Body of pancreas (tissue), 4 donors: ENCODE measurements at regions not wholly inside any gene's neighbourhood (a gene's known extent, or its start where the extent isn't known, plus 50 kb on each side); places are given as distances from the start of the nearest gene placed in this dataset.
"Not testable (repeated sequence)": the region's sequence is repeated elsewhere in the genome, so short reads cannot be mapped to it uniquely, and the experiment has no call there.

Source experiments
- ATAC-seq: fragments of 150-250 bp; one replicate; pipeline ENCODE4 v1.9.1; 2016
- DNase-seq, 4 donors: peaks; one replicate each; pipeline ENCODE4 v3.0.0-alpha.2; 2019
- H3K27ac ChIP-seq, 4 donors: fragments of 200-600 bp; sonication (generic); 1 replicate in 3 of 4; 2 replicates in 1 of 4; pipeline versions ENCODE4 v1.5.1 to v1.6.1; 2016 to 2019; ENCODE audit warnings: mild to moderate bottlenecking in 1 of 4, mixed read lengths in 1 of 4, moderate library complexity in 1 of 4
- H3K27me3 ChIP-seq, 2 donors: fragments of 200-600 bp; sonication (generic); one replicate each; pipeline ENCODE4 v1.6.0; 2016; ENCODE audit warnings: mild to moderate bottlenecking in 1 of 2
- H3K36me3 ChIP-seq, 2 donors: fragments of 200-600 bp; sonication (generic); replicated peaks in 1 of 2; 2 replicates each; pipeline ENCODE4 v1.5.1; 2016; ENCODE audit warnings: low read depth in 2 of 2; ENCODE audit not compliant: insufficient read depth in 1 of 2
- H3K4me1 ChIP-seq: fragments of 200-600 bp; sonication (generic); one replicate; pipeline ENCODE4 v1.6.0; 2016
- H3K4me3 ChIP-seq, 2 donors: fragments of 200-600 bp; sonication (generic); 1 replicate in 1 of 2; 2 replicates in 1 of 2; pipeline ENCODE4 v1.5.1; 2016 to 2019
- H3K9me3 ChIP-seq, 3 donors: fragments of 200-600 bp; sonication (generic); 1 replicate in 2 of 3; 2 replicates in 1 of 3; pipeline ENCODE4 v1.5.1; 2016
- POLR2A ChIP-seq, 3 donors: fragments of 450-650 bp; IDR thresholded peaks; one replicate each; pipeline ENCODE4 v1.6.1; 2016; ENCODE audit warnings: antibody characterized with exemption in 3 of 3, mild to moderate bottlenecking in 2 of 3
- WGBS, 2 donors: methylation state at CpG; one replicate each; pipeline ENCODE4 v1.1.5; 2017; 5-methylcytosine and 5-hydroxymethylcytosine counted together
- intact Hi-C: fragments of 100-400 bp; cut with DNase I; formaldehyde crosslinking; loops from one replicate; pipeline ENCODE4 v1.15.1; 2023
- TF ChIP-seq, protein P1 (sequence below), 7 experiments: fragments of 450-650 bp in 4 of 7; fragments of 200-600 bp in 3 of 7; sonication (generic) in 3 of 7; IDR thresholded peaks; one replicate each; pipeline ENCODE4 v1.5.1; 2016 to 2019; ENCODE audit warnings: antibody characterized with exemption in 7 of 7

DNA sequence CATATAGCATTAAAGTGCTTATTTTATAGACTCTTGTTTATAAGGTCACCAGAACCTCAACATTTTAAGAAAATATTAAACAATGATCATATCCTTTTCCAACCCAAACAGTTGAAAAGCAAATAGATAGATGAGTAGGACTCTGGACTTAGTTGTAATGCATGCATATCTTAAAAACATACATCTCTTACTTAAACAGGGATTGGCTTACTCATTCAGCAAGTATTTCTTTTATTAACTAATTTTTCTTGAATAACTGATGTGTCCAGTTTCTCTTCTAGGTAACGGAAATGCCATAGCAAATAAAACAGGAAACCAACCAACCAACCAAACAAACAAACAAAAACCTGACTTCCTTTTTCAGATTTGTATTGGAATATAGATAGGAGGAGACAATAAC lies 70.9 kb upstream of the NBPF4 start:
- Histone ChIP-seq H3K27me3 (no peaks in the 10 kb centered on the region), H3K4me1 (no peaks in the 10 kb centered on the region), H3K9me3 (no peaks in the 10 kb centered on the region), H3K36me3 (no peaks in the 10 kb centered on the region), H3K4me3 (no peak overlapping the region), H3K27ac (no peak overlapping the region)
- ATAC-seq = no peak
- intact Hi-C loops = no loop called here
- 57 to 61% methylated on average over 1 of the region's 1 CpG for WGBS, 2 donors
- TF ChIP-seq, protein P1, sequence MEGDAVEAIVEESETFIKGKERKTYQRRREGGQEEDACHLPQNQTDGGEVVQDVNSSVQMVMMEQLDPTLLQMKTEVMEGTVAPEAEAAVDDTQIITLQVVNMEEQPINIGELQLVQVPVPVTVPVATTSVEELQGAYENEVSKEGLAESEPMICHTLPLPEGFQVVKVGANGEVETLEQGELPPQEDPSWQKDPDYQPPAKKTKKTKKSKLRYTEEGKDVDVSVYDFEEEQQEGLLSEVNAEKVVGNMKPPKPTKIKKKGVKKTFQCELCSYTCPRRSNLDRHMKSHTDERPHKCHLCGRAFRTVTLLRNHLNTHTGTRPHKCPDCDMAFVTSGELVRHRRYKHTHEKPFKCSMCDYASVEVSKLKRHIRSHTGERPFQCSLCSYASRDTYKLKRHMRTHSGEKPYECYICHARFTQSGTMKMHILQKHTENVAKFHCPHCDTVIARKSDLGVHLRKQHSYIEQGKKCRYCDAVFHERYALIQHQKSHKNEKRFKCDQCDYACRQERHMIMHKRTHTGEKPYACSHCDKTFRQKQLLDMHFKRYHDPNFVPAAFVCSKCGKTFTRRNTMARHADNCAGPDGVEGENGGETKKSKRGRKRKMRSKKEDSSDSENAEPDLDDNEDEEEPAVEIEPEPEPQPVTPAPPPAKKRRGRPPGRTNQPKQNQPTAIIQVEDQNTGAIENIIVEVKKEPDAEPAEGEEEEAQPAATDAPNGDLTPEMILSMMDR (IDR thresholded peaks at IDR 0.05) = no peak
- no peak for TF ChIP-seq POLR2A (IDR thresholded peaks at IDR 0.05)
- DNase-seq = no peak

DNA sequence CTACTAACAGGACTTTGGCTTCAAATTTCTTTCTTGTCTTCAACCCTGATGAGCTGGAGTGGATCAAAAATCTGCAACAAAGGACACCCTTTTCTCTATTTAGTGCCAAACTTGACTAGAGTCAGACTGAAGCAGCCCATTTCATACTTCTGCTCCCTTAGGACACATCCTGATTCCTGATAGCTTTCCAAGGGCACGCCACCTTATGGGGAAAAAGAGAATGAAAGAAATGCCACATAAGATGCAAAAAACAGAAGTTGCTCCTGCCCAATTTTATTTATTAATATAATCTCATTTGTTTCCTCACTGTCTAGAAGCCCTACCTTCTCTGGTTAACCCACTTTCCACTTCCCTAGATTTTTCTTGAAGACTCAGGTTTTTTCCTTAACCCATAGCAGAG lies 72.7 kb upstream of the NBPF4 start:
- no peak for ATAC-seq
- H3K27ac ChIP-seq = no peak overlapping the region

DNA sequence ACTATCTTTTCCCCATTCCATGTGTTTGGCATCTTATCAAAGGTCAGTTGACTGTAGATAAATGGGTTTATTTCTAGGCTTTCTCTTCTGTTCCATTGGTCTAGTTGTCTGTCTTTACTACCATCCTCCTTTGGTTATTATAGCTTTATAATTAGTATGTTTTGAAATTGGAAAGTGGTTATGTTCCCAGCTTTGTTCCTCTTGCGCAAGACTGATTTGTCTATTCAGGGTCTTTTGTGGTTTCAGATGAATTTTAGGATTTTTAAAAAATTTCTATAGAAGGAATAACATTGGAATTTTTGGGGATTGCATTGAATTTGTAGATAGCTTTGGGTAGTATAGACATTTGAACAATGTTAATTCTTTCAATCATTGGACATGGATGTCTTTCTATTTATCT lies 77.0 kb upstream of the NBPF4 start:
- Histone ChIP-seq H3K27ac (no peak overlapping the region), H3K27me3 (no peaks in the 10 kb centered on the region), H3K36me3 (no peaks in the 10 kb centered on the region), H3K4me1 (no peaks in the 10 kb centered on the region), H3K9me3 (no peaks in the 10 kb centered on the region), H3K4me3 (no peak overlapping the region)
- DNase-seq (no peak), ATAC-seq (no peak)
- intact Hi-C loops = no loop called here
- WGBS, 2 donors = 94 to 97% methylated on average over 1 of the region's 1 CpG
- TF ChIP-seq, protein P1 (IDR thresholded peaks at IDR 0.05) = no peak
- no peak for TF ChIP-seq POLR2A (IDR thresholded peaks at IDR 0.05)

More for the DNA sequence above, 72.7 kb upstream of the NBPF4 start:
- Histone ChIP-seq H3K27me3 (no peaks in the 10 kb centered on the region), H3K9me3 (no peaks in the 10 kb centered on the region), H3K4me3 (no peak overlapping the region), H3K36me3 (no peaks in the 10 kb centered on the region), H3K4me1 (no peaks in the 10 kb centered on the region)
- intact Hi-C loops = no loop called here
- 34 to 36% methylated on average over 1 of the region's 1 CpG for WGBS, 2 donors
- TF ChIP-seq POLR2A (IDR thresholded peaks at IDR 0.05) = no peak
- TF ChIP-seq, protein P1 (IDR thresholded peaks at IDR 0.05) = no peak
- no peak for DNase-seq

DNA sequence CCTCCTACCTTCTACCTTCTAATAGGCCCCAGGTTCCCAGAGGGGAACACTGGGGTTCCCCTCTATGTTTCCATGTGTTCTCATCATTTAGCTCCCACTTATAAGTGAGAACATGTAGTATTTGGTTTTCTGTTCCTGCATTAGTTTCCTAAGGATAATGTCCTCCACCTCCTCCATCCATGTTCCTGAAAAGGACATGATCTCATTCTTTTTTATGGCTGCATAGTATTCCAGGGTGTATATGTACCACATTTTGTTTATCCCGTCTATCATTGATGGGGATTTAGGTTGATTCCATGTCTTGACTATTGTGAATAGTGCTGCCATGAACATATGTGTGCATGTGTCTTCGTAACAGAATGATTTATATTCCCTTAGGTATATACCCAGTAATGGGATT lies 81.5 kb upstream of the NBPF4 start:
- ATAC-seq, H3K4me3 ChIP-seq, H3K9me3 ChIP-seq, DNase-seq, H3K36me3 ChIP-seq, H3K27ac ChIP-seq, H3K27me3 ChIP-seq, intact Hi-C loops, H3K4me1 ChIP-seq: not testable (repeated sequence)
- WGBS, 2 donors = 52 to 62% methylated on average over 2 of the region's 2 CpGs

DNA sequence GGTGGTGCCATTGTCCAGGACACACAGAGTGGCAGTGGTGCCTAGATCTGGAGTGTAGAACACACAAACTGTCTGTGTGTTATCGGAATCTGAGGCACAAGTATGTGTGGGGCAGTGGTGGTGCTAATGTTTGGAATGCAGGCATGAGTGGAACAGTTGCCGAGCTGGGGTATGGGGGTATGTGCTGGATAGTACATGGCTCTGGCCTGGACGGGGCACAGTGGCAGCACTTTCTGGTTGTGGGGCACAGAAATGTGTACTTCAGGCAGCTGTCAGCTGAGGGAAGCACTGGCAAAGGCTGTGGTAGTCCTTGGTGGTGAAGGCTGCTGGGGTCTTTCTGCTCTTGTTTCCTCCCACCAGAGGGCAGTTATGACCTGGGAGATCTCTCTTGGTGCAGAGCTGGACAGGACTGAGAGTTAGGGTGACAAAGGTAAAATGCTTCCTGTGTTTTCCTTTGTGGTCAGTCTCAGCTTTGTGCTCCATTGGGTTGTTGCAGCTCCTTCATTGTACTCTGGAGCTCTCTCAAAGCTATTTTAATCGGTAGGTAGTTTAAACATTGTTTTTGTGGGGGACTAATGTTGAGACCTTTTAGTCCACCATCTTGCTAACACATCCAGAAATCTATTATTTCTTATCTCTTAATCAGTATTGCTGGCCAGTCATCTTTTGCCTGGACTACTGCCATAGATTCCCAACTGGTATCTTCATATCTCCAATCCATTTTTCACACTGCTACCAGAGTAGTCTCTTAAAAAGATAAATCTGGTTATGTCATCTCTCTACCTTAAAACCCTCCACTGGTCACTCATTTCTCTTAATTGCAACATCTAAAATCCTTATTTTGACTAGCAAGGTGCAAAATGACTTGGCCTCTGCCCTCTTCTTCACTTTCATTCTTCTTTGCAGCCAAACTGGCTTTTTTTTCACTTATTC lies 83.9 kb upstream of the NBPF4 start:
- Histone ChIP-seq H3K36me3 (no peaks in the 10 kb centered on the region), H3K27me3 (no peaks in the 10 kb centered on the region), H3K9me3 (peaks cover 0 to 3% (median 0%) of the 10 kb centered on the region in 3 donors), H3K4me1 (no peaks in the 10 kb centered on the region), H3K4me3 (no peak overlapping the region), H3K27ac (no peak overlapping the region)
- WGBS, 2 donors = 50 to 51% methylated on average over 4 of the region's 4 CpGs
- intact Hi-C loops = no loop called here
- DNase-seq (no peak), ATAC-seq (no peak)
- no peak for TF ChIP-seq POLR2A (IDR thresholded peaks at IDR 0.05)
- TF ChIP-seq, protein P1 (IDR thresholded peaks at IDR 0.05) = no peak
